KBM-7 (cell line): ENCODE measurements at regions not wholly inside any gene's neighbourhood (a gene's known extent, or its start where the extent isn't known, plus 50 kb on each side); places are given as distances from the start of the nearest gene placed in this dataset.

Experiments used
- DNase-seq: peaks from one replicate; pipeline ENCODE4 v3.0.0-alpha.2; 2015
- in situ Hi-C: fragments of 300-500 bp; cut with MboI; formaldehyde crosslinking; loops from 2 replicates; pipeline ENCODE4 v1.14.3; 2020; ENCODE audit warnings: low sequenced_read_pairs, low pct_unique_long_range_greater_than_20kb, mixed read lengths

- DNase-seq: no peak
- in situ Hi-C loops: no loop called here
These were observed 105.1 kb upstream of the NAV3 start for GRCh38 chr12:77725611-77726010.

GRCh38 chr12:77724367-77724957 is 106.2 kb upstream of the NAV3 start:
- no peak for DNase-seq
- in situ Hi-C loops: no loop called here

- in situ Hi-C loops: no loop called here
- no peak for DNase-seq
These were observed 107.4 kb upstream of the NAV3 start for GRCh38 chr12:77723308-77723707.

DNA sequence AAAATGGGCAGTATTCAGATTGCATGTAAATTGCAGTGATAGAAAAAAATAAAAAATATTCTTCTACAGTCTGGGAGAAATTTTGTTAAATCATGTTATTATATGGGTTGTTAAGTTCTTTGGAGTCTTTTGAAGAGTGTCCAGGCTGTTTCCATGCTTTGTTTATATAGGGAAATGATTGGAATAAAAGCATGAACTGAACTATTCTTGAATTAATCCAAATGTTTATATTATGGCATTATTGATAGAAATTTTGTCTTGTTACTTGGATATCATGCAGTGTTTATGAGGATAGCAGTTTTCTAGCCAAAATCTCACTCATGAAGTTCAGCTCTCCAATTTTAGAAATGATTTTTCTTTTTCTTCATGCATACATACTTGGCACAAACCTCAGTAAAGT is 108.2 kb upstream of the NAV3 start:
- no peak for DNase-seq
- in situ Hi-C loops: no loop called here

DNA sequence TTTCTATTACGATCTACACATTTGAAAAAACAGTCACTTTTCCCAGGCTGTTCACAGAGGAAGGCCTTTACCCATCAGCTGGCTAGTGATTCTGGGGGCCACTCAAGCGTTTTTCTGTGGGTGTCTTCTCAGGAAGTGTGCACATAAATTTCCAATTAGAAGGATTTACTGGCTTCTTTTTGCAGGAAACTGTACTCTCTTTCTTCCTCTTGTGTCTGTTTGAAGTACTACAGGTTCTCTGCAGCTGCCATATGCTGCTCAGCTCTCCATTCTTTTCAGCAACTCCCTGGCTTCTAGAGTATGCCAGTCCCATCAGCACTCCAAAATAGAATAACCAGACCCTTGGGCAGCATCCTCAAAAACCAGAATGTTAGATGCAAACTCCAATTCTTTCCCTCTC is 110.4 kb upstream of the NAV3 start:
- no peak for DNase-seq
- in situ Hi-C loops: no loop called here

DNA sequence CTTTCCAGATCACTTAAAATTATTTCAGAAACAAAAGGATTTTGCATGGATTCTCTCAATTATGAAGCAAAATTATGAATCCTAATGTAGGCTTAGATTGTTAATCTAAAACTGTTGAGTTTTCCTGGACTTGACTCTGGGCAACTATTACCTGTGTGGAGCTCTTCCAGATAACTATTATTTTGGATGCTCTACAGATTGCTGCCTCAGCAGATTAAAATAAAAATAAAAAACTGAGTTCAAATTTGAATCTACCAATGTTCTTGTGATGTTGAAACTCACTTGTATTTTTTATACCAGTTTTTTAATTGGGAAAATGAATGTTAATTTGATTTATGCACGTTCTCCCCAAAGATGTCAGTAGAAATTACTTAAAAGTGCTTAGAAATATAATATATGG is 120.5 kb upstream of the NAV3 start:
- in situ Hi-C loops: no loop called here
- no peak for DNase-seq

- DNase-seq: no peak
- in situ Hi-C loops: no loop called here
These were observed 133.6 kb upstream of the NAV3 start for GRCh38 chr12:77697126-77697525.

GRCh38 chr12:77696183-77696582 is 134.5 kb upstream of the NAV3 start:
- in situ Hi-C loops: no loop called here
- no peak for DNase-seq

- in situ Hi-C loops: no loop called here
- DNase-seq: no peak
These were observed 141.1 kb upstream of the NAV3 start for GRCh38 chr12:77689510-77690086.

GRCh38 chr12:77687321-77687720 is 143.4 kb upstream of the NAV3 start:
- in situ Hi-C loops: no loop called here
- DNase-seq: no peak

GRCh38 chr12:77686760-77687159 is 143.9 kb upstream of the NAV3 start:
- in situ Hi-C loops: no loop called here

GRCh38 chr12:77685901-77686300 is 144.8 kb upstream of the NAV3 start:
- in situ Hi-C loops: no loop called here
- DNase-seq: no peak

More at GRCh38 chr12:77686760-77687159, 143.9 kb upstream of the NAV3 start:
- DNase-seq: peak; percentile 15

GRCh38 chr12:77685112-77685511 is 145.6 kb upstream of the NAV3 start:
- in situ Hi-C loops: no loop called here
- DNase-seq: peak; percentile 39

DNA sequence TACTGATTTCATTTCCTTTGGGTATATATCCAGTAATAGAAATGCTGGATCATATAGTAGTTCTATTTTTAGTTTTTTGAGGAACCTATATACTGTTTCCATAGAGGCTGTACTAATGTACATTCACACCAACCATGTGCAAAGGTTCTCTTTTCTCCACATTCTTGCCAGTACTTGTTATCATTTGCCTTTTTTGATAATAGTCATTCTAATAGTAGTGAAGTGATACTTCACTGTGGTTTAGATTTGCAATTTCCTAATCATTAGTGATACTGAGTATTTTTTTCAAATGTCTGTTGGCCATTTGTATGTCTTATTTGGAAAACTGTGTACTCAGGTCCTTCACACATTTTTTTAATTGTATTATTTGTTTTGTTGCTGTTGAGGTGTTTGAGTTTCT is 148.2 kb upstream of the NAV3 start:
- DNase-seq: no peak
- in situ Hi-C loops: no loop called here

DNA sequence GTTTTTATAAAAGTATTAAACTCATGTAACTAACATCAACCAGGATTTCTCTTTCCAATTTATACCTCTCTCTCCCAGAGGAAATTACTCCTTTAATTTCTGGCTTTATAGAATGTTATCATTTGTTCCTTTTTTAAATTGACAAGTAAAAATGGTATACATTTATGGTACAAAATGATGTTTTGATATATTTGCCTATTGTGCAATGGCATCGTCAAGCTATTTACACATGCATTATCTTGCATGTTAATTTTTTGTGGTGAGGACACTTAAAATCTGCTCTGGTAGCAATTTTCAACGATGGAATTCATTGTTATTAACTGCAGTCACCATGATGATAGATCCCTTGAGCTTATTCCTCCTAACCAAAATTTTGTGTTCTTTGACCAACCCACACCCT is 149.0 kb upstream of the NAV3 start:
- in situ Hi-C loops: no loop called here
- no peak for DNase-seq

- DNase-seq: no peak
- in situ Hi-C loops: no loop called here
These were observed 151.0 kb upstream of the NAV3 start for GRCh38 chr12:77679686-77680085.

DNA sequence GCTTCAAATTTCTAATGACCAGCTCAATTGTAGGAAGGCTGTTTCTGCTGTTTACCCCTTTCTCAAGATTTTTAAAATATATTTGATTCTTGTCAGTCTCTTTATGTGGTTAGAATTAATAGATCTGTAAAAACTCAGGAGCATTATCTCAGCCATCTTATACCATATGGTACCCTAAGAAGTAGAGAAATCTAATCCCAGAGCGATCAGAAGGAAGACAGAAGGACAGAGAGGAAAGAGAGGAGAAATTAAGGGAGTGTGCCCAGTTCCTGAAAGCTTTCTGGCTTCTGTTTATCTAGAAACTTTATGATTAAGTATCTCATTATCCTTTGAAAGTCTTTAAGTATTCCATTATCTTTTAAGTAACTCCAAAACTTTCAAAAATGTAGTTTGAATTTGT is 152.1 kb upstream of the NAV3 start:
- no peak for DNase-seq
- in situ Hi-C loops: no loop called here

GRCh38 chr12:77667101-77667500 is 163.6 kb upstream of the NAV3 start:
- in situ Hi-C loops: no loop called here
- no peak for DNase-seq

- in situ Hi-C loops: no loop called here
- DNase-seq: no peak
These were observed 182.0 kb upstream of the NAV3 start for GRCh38 chr12:77648716-77649115.

DNA sequence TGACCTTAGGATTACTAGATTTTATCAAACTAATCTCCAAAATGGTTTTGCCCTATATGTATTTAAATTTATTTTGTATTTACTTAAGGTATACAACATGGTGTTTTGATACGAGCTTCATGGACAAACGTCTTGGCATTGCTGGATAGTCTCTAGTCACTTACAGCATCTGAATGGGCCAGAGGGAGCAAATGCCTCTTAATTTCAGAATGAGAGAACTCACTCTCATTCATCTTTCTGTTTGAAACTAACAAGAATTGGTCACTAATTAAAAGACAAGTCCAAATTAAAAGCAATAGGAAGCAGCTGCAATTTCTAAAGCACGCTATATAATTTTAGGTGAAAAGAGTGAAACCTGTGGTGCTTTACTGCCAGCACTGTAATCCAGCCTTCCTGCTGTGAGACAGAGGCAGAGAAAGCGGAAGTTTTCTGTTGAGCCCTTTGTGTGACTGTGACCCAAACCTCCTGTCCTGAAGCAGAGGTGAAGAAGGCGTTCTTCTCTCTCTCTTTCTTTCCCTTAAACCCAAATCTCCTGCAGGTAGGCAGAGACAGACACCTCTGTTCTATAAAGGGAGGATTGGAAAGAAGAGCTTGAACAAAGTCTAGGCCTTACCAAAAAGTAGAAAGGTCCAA is 184.6 kb upstream of the NAV3 start:
- peak; percentile 20 for DNase-seq

More for the DNA sequence above, 184.6 kb upstream of the NAV3 start:
- in situ Hi-C loops: no loop called here
